Caco-2 (cell line): ENCODE measurements at regions not wholly inside any gene's neighbourhood (a gene's known extent, or its start where the extent isn't known, plus 50 kb on each side); places are given as distances from the start of the nearest gene placed in this dataset.

Experiments used
- BruUV-seq: library from RNA; stranded (reverse); fragments of 400-500 nt; replicated peaks from 2 replicates; lab custom pipeline; 2021; lab: Mats Ljungman, UMichigan
- CTCF ChIA-PET: fragments of 300-600 bp; sonication (Branson Sonifier 250); formaldehyde crosslinking; loops from one replicate; lab custom pipeline; 2022; ENCODE audit warnings: antibody characterized with exemption; lab: Charles Lee
- POLR2A ChIA-PET: fragments of 300-600 bp; sonication (Branson Sonifier 250); formaldehyde crosslinking; loops from one replicate; lab custom pipeline; 2022; ENCODE audit warnings: antibody characterized with exemption; lab: Charles Lee
- DNase-seq, 2 experiments: peaks; one replicate each; pipeline versions ENCODE4 v3.0.0 to v3.0.0-alpha.2; 2020 to 2022
- H3K27me3 ChIP-seq: replicated peaks from 2 replicates; pipeline ENCODE4 v1.6.0; 2011; ENCODE audit warnings: low read length; ENCODE audit not compliant: control insufficient read depth, insufficient read depth
- H3K36me3 ChIP-seq: 2 replicates; pipeline ENCODE4 v1.5.1; 2011; ENCODE audit warnings: low read length; ENCODE audit not compliant: control insufficient read depth, insufficient read depth
- H3K4me1 ChIP-seq: fragments of 250-450 bp; sonication (Bioruptor Pico); 2 replicates; pipeline ENCODE4 v1.5.1; 2020; ENCODE audit warnings: mild to moderate bottlenecking
- H3K4me3 ChIP-seq: 2 replicates; pipeline ENCODE4 v1.5.1; 2011; ENCODE audit warnings: low read depth, mild to moderate bottlenecking, control low read depth, low read length
- H3K9me3 ChIP-seq: fragments of 250-450 bp; sonication (Bioruptor Pico); 2 replicates; pipeline ENCODE4 v1.5.1; 2020; ENCODE audit warnings: mild to moderate bottlenecking, moderate library complexity
- H3K27ac Mint-ChIP-seq: one replicate; pipeline ENCODE4 v1.8.0; 2022; ENCODE audit warnings: mixed read lengths; ENCODE audit not compliant: unreplicated experiment
- H3K27me3 Mint-ChIP-seq: one replicate; pipeline ENCODE4 v1.8.0; 2022; ENCODE audit warnings: mixed read lengths; ENCODE audit not compliant: insufficient read depth, unreplicated experiment
- H3K36me3 Mint-ChIP-seq: one replicate; pipeline ENCODE4 v1.8.0; 2022; ENCODE audit warnings: mild to moderate bottlenecking, mixed read lengths; ENCODE audit not compliant: insufficient read depth, unreplicated experiment
- H3K4me1 Mint-ChIP-seq: one replicate; pipeline ENCODE4 v1.8.0; 2022; ENCODE audit warnings: low read depth, mixed read lengths; ENCODE audit not compliant: unreplicated experiment
- H3K4me3 Mint-ChIP-seq: one replicate; pipeline ENCODE4 v1.8.0; 2022; ENCODE audit warnings: mild to moderate bottlenecking, moderate library complexity, mixed read lengths; ENCODE audit not compliant: unreplicated experiment
- H3K9me3 Mint-ChIP-seq: one replicate; pipeline ENCODE4 v1.8.0; 2022; ENCODE audit warnings: mixed read lengths; ENCODE audit not compliant: unreplicated experiment
- intact Hi-C: fragments of 100-400 bp; cut with micrococcal nuclease; formaldehyde crosslinking; loops from one replicate; pipeline ENCODE4 v1.10.0; 2022; ENCODE audit not compliant: unreplicated experiment
- TF ChIP-seq, protein P1 (sequence below), 2 experiments: fragments of 200-600 bp in 1 of 2; IDR thresholded peaks; 1 replicate in 1 of 2; 2 replicates in 1 of 2; pipeline versions ENCODE4 v1.5.1 to v1.8.0; 2011 to 2022; ENCODE audit warnings: antibody characterized with exemption in 1 of 2, control low read depth in 1 of 2, inconsistent platforms in 1 of 2, low read depth in 1 of 2, low read length in 1 of 2, mild to moderate bottlenecking in 1 of 2, moderate library complexity in 1 of 2; ENCODE audit not compliant: insufficient read depth in 1 of 2, severe bottlenecking in 1 of 2, unreplicated experiment in 1 of 2

DNA sequence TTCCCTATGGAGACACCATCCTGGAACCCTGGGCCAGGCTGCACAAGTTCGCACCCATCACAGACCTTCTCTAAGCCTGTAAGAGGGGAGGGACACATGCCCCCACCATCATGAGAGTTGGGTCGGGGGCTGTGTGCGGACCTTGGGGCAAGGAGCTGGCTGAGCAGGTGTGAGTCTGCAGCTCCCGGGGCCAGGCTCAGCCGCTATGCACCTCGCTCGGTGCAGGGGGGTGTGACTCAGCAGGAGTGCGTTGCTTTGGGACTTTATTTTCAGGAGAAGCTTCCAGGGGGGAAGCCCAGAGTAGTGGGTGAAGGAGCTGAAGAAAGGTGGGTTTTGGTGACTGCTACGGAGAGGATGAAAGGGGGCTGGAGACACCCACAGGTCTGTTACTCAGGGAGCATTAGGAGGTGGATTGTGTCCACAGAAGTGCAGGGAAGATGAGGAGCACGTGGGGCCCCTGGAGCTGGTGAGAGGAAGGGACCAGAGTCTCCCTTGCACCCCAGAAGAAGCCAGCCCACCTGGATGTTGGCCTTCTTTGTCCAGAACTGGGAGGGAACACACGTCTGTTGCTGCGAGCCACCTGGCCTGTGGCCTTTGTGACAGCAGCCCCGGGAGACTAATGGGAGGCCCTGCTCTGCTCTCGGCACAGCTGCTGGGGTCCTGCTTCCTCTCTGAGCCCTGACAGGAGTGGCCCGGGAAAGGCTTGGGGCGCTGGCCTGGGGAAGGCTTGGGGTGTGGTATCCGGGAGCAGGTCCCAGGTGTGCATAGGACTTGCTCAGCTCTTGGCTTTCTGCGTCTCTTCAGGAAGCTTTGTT, 162.6 kb downstream of the TEX29 start:
- Histone ChIP-seq H3K4me3 (no peak overlapping the region), H3K9me3 (peaks cover 23% of the 10 kb centered on the region), H3K27me3 (no peaks in the 10 kb centered on the region), H3K4me1 (no peaks in the 10 kb centered on the region), H3K36me3 (no peaks in the 10 kb centered on the region)
- ChIA-PET CTCF (no interaction called here), POLR2A (no interaction called here)
- no peak overlapping the region for H3K4me3 Mint-ChIP-seq
- no TSS peak for BruUV-seq
- TF ChIP-seq, protein P1, sequence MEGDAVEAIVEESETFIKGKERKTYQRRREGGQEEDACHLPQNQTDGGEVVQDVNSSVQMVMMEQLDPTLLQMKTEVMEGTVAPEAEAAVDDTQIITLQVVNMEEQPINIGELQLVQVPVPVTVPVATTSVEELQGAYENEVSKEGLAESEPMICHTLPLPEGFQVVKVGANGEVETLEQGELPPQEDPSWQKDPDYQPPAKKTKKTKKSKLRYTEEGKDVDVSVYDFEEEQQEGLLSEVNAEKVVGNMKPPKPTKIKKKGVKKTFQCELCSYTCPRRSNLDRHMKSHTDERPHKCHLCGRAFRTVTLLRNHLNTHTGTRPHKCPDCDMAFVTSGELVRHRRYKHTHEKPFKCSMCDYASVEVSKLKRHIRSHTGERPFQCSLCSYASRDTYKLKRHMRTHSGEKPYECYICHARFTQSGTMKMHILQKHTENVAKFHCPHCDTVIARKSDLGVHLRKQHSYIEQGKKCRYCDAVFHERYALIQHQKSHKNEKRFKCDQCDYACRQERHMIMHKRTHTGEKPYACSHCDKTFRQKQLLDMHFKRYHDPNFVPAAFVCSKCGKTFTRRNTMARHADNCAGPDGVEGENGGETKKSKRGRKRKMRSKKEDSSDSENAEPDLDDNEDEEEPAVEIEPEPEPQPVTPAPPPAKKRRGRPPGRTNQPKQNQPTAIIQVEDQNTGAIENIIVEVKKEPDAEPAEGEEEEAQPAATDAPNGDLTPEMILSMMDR (IDR thresholded peaks at IDR 0.05; ENCODE audit: insufficient read depth in 1 of 2, low read depth in 1 of 2, low read length in 1 of 2, severe bottlenecking in 1 of 2, unreplicated experiment in 1 of 2): no peak
- no peaks in the 10 kb centered on the region for H3K36me3 Mint-ChIP-seq
- no peak for DNase-seq
- peaks cover 23% of the 10 kb centered on the region for H3K27me3 Mint-ChIP-seq
- no peak overlapping the region for H3K27ac Mint-ChIP-seq
- intact Hi-C loops: no loop called here
- H3K4me1 Mint-ChIP-seq: no peaks in the 10 kb centered on the region
- peaks cover 11% of the 10 kb centered on the region for H3K9me3 Mint-ChIP-seq

DNA sequence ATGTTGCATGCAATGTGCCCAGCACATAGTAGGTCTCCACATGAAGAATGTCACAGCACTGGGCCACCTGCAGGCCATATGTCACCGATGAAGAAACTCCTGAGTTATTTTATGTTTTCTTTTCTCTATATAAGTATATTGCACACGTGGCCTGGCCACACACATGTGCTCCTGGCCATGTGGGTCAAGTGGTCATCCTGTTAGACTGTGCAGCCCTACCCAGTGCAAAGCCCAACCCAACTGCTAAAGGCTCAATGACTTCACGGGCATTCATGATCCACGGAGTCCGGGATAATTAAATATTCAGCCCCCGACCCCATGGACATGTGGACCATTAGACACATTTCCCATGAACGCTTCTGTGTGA, 163.2 kb downstream of the TEX29 start:
- H3K27me3 Mint-ChIP-seq: peaks cover 22% of the 10 kb centered on the region
- H3K36me3 Mint-ChIP-seq: no peaks in the 10 kb centered on the region
- POLR2A ChIA-PET: no interaction called here
- no peak overlapping the region for H3K4me3 ChIP-seq
- CTCF ChIA-PET: no interaction called here
- H3K4me1 ChIP-seq: no peaks in the 10 kb centered on the region
- H3K36me3 ChIP-seq: no peaks in the 10 kb centered on the region
- DNase-seq: no peak
- BruUV-seq: no TSS peak
- peaks cover 13% of the 10 kb centered on the region for H3K9me3 Mint-ChIP-seq
- no peak overlapping the region for H3K27ac Mint-ChIP-seq
- TF ChIP-seq, protein P1 (IDR thresholded peaks at IDR 0.05; ENCODE audit: insufficient read depth in 1 of 2, low read depth in 1 of 2, low read length in 1 of 2, severe bottlenecking in 1 of 2, unreplicated experiment in 1 of 2): no peak
- H3K4me1 Mint-ChIP-seq: no peaks in the 10 kb centered on the region
- H3K27me3 ChIP-seq: no peaks in the 10 kb centered on the region
- intact Hi-C loops: no loop called here
- peaks cover 26% of the 10 kb centered on the region for H3K9me3 ChIP-seq
- no peak overlapping the region for H3K4me3 Mint-ChIP-seq

DNA sequence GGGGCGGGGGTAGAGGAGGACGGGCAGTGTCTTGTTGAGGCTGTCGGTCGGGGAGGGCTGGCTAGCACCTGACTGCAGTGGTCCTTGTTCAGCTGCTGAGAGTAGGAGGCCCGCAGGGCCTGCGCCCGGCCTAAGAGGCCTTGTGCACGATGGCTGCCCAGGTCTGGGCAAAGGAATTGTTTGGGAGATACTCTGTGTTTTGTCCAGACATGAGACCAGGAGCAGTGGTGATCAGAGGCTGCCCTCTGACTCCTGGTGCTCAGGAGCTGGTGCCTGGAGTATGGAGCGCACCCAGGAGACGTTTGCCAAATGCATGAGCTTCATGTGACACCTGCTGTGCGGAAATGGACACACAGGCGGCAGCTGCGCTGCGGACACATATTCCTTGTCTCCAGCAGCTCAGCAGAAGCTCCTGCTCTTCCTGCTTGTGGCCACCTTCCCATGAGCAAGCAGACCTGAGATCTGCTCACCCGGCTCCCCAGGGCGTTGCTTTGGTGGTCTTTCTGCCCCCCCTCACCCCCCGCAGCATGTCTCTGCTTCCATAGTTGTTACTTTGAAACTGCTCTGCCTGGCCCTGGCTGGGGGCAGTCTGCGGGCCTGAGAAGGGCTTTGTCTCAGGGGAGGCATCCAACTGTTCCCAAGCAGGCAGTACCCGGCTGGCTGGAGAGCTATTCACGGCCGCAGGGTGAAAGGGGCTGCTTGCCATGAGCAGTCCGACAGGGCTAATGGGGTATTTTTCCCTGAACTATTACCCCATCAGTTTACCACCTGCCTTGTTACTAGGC, 163.9 kb downstream of the TEX29 start:
- Mint-ChIP-seq H3K36me3 (no peaks in the 10 kb centered on the region), H3K9me3 (peaks cover 13% of the 10 kb centered on the region), H3K27me3 (peaks cover 14% of the 10 kb centered on the region), H3K4me1 (no peaks in the 10 kb centered on the region), H3K27ac (no peak overlapping the region), H3K4me3 (no peak overlapping the region)
- ChIA-PET POLR2A (no interaction called here), CTCF (no interaction called here)
- intact Hi-C loops: no loop called here
- no peak for DNase-seq
- Histone ChIP-seq H3K36me3 (no peaks in the 10 kb centered on the region), H3K4me1 (no peaks in the 10 kb centered on the region), H3K9me3 (peaks cover 26% of the 10 kb centered on the region), H3K4me3 (no peak overlapping the region), H3K27me3 (no peaks in the 10 kb centered on the region)
- TF ChIP-seq, protein P1 (IDR thresholded peaks at IDR 0.05; ENCODE audit: insufficient read depth in 1 of 2, low read depth in 1 of 2, low read length in 1 of 2, severe bottlenecking in 1 of 2, unreplicated experiment in 1 of 2): no peak
- no TSS peak for BruUV-seq
